GM23338 (cell line): ENCODE measurements at regions not wholly inside any gene's neighbourhood (a gene's known extent, or its start where the extent isn't known, plus 50 kb on each side); places are given as distances from the start of the nearest gene placed in this dataset.

ENCODE experiments used
- ATAC-seq: fragments of 200-7000 bp; cut with Tn5 transposase; 3 replicates; pipeline ENCODE4 v1.9.1; 2020
- DNase-seq: peaks from one replicate; pipeline ENCODE4 v3.0.0-alpha.2; 2015; ENCODE audit warnings: low spot score
- H2AFZ ChIP-seq: fragments of 200-600 bp; sonication (generic); 2 replicates; pipeline ENCODE4 v1.8.0; 2016; ENCODE audit warnings: antibody characterized with exemption, mild to moderate bottlenecking, moderate library complexity
- H3F3A ChIP-seq: fragments of 200-600 bp; sonication (generic); replicated peaks from 2 replicates; pipeline ENCODE4 v1.8.0; 2017; ENCODE audit warnings: antibody characterized with exemption, mixed run types, low read depth
- H3K27ac ChIP-seq: fragments of 200-600 bp; sonication (generic); 2 replicates; pipeline ENCODE4 v1.6.1; 2016; ENCODE audit warnings: low read depth
- H3K27me3 ChIP-seq: fragments of 200-600 bp; sonication (generic); 2 replicates; pipeline ENCODE4 v1.8.0; 2016; ENCODE audit warnings: mild to moderate bottlenecking, mixed run types, moderate library complexity; ENCODE audit not compliant: insufficient read depth
- H3K36me3 ChIP-seq: fragments of 200-600 bp; sonication (generic); 2 replicates; pipeline ENCODE4 v1.8.0; 2016; ENCODE audit warnings: mild to moderate bottlenecking; ENCODE audit not compliant: insufficient read depth
- H3K4me1 ChIP-seq: fragments of 200-600 bp; sonication (generic); 2 replicates; pipeline ENCODE4 v1.8.0; 2016; ENCODE audit warnings: mild to moderate bottlenecking, moderate library complexity; ENCODE audit not compliant: insufficient read depth
- H3K4me2 ChIP-seq: fragments of 200-600 bp; sonication (generic); 2 replicates; pipeline ENCODE4 v1.7.1; 2017; ENCODE audit warnings: mixed run types
- H3K4me3 ChIP-seq: fragments of 200-600 bp; sonication (generic); 2 replicates; pipeline ENCODE4 v1.6.1; 2016; ENCODE audit warnings: mixed run types
- H3K79me2 ChIP-seq: fragments of 200-600 bp; sonication (generic); replicated peaks from 2 replicates; pipeline ENCODE4 v1.8.0; 2017; ENCODE audit warnings: mild to moderate bottlenecking; ENCODE audit not compliant: insufficient read depth
- H3K9me2 ChIP-seq: fragments of 200-600 bp; sonication (generic); 2 replicates; pipeline ENCODE4 v1.8.0; 2017; ENCODE audit not compliant: insufficient read depth
- H4K20me1 ChIP-seq: fragments of 200-600 bp; sonication (generic); replicated peaks from 2 replicates; pipeline ENCODE4 v1.8.0; 2017; ENCODE audit warnings: mild to moderate bottlenecking; ENCODE audit not compliant: insufficient read depth
- H3K27ac Mint-ChIP-seq: 2 replicates; pipeline ENCODE4 v1.8.0; 2020; ENCODE audit warnings: inconsistent platforms, mild to moderate bottlenecking, moderate library complexity, mixed read lengths
- H3K27me3 Mint-ChIP-seq: 3 replicates; pipeline ENCODE4 v1.8.0; 2022; ENCODE audit warnings: low read depth, mild to moderate bottlenecking, moderate library complexity, mixed read lengths, inconsistent platforms; ENCODE audit not compliant: insufficient read depth, poor library complexity
- H3K36me3 Mint-ChIP-seq: 3 replicates; pipeline ENCODE4 v1.8.0; 2021; ENCODE audit warnings: low read depth, mild to moderate bottlenecking, inconsistent platforms, moderate library complexity, mixed read lengths
- H3K4me1 Mint-ChIP-seq: 3 replicates; pipeline ENCODE4 v1.8.0; 2020; ENCODE audit warnings: mild to moderate bottlenecking, inconsistent platforms, mixed read lengths
- H3K4me3 Mint-ChIP-seq: 3 replicates; pipeline ENCODE4 v1.8.0; 2021; ENCODE audit warnings: moderate library complexity, mild to moderate bottlenecking, inconsistent platforms, mixed read lengths
- H3K9me3 Mint-ChIP-seq: 3 replicates; pipeline ENCODE4 v1.8.0; 2020; ENCODE audit warnings: moderate library complexity, mild to moderate bottlenecking, inconsistent platforms, mixed read lengths
- CREB1 ChIP-seq: fragments of 250-450 bp; sonication (Bioruptor Pico); IDR thresholded peaks from 2 replicates; pipeline ENCODE4 v1.5.0; 2020; ENCODE audit warnings: low read depth, mild to moderate bottlenecking, moderate library complexity
- ETS1 ChIP-seq: IDR thresholded peaks from 2 replicates; pipeline ENCODE4 v1.6.1; 2016; ENCODE audit warnings: antibody characterized with exemption
- EZH2 ChIP-seq: fragments of 200-600 bp; sonication (generic); IDR thresholded peaks from one replicate; pipeline ENCODE4 v1.8.0; 2017; ENCODE audit warnings: antibody characterized with exemption, mild to moderate bottlenecking, low read depth; ENCODE audit not compliant: unreplicated experiment
- EZH2phosphoT487 ChIP-seq: fragments of 200-600 bp; sonication (generic); IDR thresholded peaks from one replicate; pipeline ENCODE4 v1.8.1; 2018; ENCODE audit warnings: antibody characterized with exemption; ENCODE audit not compliant: unreplicated experiment
- JUNB ChIP-seq: IDR thresholded peaks from one replicate; pipeline ENCODE4 v1.6.1; 2016; ENCODE audit warnings: antibody characterized with exemption; ENCODE audit not compliant: unreplicated experiment
- POLR2AphosphoS5 ChIP-seq: IDR thresholded peaks from 2 replicates; pipeline ENCODE4 v1.6.1; 2016; ENCODE audit warnings: antibody characterized with exemption, low read depth
- REST ChIP-seq: IDR thresholded peaks from one replicate; pipeline ENCODE4 v1.6.1; 2018; ENCODE audit warnings: antibody characterized with exemption; ENCODE audit not compliant: unreplicated experiment
- STAT1 ChIP-seq: IDR thresholded peaks from one replicate; pipeline ENCODE4 v1.6.1; 2016; ENCODE audit warnings: antibody characterized with exemption; ENCODE audit not compliant: unreplicated experiment
- ZNF114 ChIP-seq: fragments of 250-450 bp; sonication (Bioruptor Pico); IDR thresholded peaks from 2 replicates; pipeline ENCODE4 v1.5.0; 2020; ENCODE audit warnings: mild to moderate bottlenecking, moderate library complexity
- ZNF331 ChIP-seq: fragments of 250-450 bp; sonication (Bioruptor Pico); IDR thresholded peaks from 2 replicates; pipeline ENCODE4 v1.5.0; 2020; ENCODE audit warnings: low read depth, mild to moderate bottlenecking, moderate library complexity

- H3K4me1 Mint-ChIP-seq, result peaks cover 32% of the 10 kb centered on the region
Measured at GRCh38 chr12:18981732-18982131, 147.8 kb upstream of the PLEKHA5 start.

More at GRCh38 chr12:18981732-18982131, 147.8 kb upstream of the PLEKHA5 start:
- H3K79me2 ChIP-seq, result no peaks in the 10 kb centered on the region
- H3K4me2 ChIP-seq, result peak overlapping the region; percentile 36; the same call in 1 of the 2 replicates
- no peak overlapping the region for H3K4me3 ChIP-seq
- no peaks in the 10 kb centered on the region for H3K27me3 ChIP-seq
- peaks cover 2% of the 10 kb centered on the region for H3K27me3 Mint-ChIP-seq
- peaks cover 12% of the 10 kb centered on the region for H3K9me2 ChIP-seq
- H3K4me1 ChIP-seq, result peaks cover 39% of the 10 kb centered on the region
- peaks cover 22% of the 10 kb centered on the region for H3K36me3 Mint-ChIP-seq
- H3K4me3 Mint-ChIP-seq, result no peak overlapping the region
- ATAC-seq (no peak), DNase-seq (no peak)
- TF ChIP-seq ZNF331 (CRISPR knock-in tag), result no peak
- no peak for TF ChIP-seq POLR2AphosphoS5
- no peak for TF ChIP-seq JUNB
- TF ChIP-seq CREB1 (CRISPR knock-in tag), result no peak
- no peak for TF ChIP-seq STAT1
- TF ChIP-seq EZH2, result no peak
- no peak for TF ChIP-seq EZH2phosphoT487
- no peak for TF ChIP-seq REST
- no peak for TF ChIP-seq ZNF114 (CRISPR knock-in tag)
- TF ChIP-seq ETS1, result no peak
- H3K27ac ChIP-seq, result peak overlapping the region; percentile 72; the same call in 1 of the 2 replicates
- H3K9me3 Mint-ChIP-seq, result peaks cover 24% of the 10 kb centered on the region
- no peaks in the 10 kb centered on the region for H4K20me1 ChIP-seq
- H2AFZ ChIP-seq, result no peak overlapping the region
- H3K36me3 ChIP-seq, result no peaks in the 10 kb centered on the region
- H3F3A ChIP-seq, result no peaks in the 10 kb centered on the region
- no peak overlapping the region for H3K27ac Mint-ChIP-seq
